Amniotic stem cell (primary cell): ENCODE measurements at regions not wholly inside any gene's neighbourhood (a gene's known extent, or its start where the extent isn't known, plus 50 kb on each side); places are given as distances from the start of the nearest gene placed in this dataset.

ENCODE experiments used
- DNase-seq: peaks from one replicate; lab custom pipeline; 2025; lab: John Stamatoyannopoulos, UW

DNA sequence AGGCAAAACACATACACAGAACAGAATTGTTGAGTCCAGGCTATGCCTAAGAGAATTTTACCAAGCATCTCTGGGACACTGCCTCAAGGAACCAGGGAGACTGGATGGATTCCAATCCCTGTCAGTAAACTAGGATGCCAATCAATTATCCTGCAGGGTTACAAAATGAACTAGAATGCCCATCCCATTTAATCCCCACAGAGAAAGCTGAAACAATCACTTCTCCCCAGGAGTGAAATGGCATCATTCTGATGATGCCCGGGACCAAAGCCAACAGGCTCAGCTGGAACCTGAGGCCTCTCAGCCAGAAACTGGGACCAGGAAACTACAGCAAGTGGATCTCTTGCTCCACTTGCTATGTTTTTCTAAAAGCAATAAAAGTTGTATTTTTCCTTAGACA, 130.0 kb upstream of the TJP1 start:
- no peak for DNase-seq

DNA sequence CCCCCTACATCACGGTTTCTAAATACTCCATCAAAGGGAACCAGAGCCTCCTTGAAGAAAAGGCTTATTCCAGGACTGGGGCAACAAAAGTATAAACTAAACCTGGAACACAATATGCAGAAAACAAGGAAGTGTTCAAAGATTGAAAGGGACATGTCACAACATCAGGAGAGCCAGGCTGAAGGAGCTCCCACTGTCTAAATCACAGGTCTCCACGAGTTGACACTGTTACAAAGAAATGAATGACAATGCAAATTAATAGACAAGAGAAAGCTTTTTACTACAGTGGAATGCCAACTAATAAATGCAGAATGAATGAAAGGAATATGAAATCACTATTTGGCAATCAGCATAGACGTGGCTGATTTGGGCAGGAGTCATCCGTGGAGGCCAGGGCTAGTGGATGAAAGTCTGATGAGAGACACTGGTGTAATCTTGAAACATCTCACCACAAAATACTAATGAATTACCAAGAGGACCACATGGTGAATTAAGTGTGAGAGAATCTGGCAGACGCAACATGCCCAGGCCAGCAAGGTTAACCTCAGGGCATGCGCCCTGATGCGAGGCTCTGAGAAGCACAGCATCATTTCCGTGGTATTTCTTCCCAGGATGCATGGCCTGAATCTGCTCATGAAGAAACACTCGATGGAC, 123.8 kb upstream of the TJP1 start:
- DNase-seq, result no peak

DNA sequence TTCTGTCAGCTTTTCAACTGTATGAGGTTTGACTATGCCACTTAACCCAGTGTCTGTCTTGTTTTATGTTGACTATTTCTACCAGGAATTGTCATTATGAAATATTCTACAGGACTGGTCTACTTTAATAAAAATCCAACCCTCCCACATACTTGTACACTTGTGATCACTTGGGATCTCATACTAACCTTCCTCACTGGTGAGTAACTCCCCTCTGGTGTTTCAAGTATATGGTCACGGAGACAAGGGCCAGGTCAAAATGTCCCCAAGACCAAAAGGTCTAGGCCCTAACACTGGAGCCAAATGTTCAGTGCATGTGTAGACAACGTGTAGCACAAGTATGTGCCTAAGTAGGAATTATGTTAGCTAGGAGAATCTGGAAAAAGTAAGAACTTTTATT, 122.7 kb upstream of the TJP1 start:
- no peak for DNase-seq

DNA sequence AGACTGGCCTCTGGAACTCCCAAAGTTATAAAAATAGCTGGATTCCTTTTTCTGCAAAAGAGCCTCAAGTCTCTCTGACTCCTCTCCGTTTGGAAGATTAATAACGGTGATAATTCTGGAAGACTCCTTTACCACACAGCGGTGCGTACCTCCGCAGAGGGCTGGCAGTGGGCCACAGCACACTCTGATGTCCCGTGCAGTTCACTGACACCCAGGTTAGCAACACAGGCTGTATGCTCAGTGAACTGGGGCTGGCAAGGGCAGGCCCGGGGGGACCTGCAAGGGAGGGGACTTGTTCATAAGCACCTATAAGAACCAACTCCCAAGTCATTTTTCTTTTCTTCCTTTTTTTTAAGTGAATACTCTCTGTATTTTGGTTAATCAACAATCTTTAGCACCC, 120.3 kb upstream of the TJP1 start:
- no peak for DNase-seq

DNA sequence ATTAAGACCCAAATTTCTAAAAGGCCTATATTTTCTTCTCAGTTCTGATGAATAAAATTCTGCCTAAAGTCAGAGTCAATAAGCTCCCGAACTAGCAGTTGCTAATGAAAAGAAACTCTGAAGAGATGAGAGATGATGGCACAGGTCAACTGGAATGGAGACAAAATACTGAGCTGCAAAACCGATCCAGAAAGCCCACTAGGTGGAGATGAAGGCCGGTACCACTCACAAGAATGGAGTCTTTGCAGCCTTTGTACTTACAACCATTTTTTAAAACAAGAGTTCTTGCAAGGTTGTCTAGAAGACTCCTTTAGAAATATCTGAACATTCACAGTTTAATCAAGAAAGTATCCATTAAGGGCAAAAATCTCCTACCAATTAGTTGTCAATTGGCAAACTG, 119.9 kb upstream of the TJP1 start:
- DNase-seq, result no peak

DNA sequence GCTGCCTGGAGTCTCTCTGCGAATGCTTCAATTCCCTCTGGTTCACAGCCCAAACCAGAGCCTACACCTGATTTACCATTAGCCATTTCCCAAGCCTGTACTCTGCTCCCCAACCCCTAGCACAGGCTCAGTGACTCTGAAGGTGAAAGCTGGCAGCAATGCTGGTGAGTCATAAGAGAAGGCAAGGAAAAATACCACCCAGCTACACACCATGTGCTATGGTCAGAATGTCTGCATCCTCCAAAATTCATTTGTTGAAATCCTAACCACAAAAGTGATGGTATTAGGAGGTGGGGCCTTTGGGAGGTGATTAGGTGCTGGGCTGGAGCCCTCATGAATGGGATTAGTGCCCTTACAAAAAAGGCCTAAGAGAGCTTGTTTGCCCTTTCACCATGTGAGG, 117.1 kb upstream of the TJP1 start:
- DNase-seq, result no peak

DNA sequence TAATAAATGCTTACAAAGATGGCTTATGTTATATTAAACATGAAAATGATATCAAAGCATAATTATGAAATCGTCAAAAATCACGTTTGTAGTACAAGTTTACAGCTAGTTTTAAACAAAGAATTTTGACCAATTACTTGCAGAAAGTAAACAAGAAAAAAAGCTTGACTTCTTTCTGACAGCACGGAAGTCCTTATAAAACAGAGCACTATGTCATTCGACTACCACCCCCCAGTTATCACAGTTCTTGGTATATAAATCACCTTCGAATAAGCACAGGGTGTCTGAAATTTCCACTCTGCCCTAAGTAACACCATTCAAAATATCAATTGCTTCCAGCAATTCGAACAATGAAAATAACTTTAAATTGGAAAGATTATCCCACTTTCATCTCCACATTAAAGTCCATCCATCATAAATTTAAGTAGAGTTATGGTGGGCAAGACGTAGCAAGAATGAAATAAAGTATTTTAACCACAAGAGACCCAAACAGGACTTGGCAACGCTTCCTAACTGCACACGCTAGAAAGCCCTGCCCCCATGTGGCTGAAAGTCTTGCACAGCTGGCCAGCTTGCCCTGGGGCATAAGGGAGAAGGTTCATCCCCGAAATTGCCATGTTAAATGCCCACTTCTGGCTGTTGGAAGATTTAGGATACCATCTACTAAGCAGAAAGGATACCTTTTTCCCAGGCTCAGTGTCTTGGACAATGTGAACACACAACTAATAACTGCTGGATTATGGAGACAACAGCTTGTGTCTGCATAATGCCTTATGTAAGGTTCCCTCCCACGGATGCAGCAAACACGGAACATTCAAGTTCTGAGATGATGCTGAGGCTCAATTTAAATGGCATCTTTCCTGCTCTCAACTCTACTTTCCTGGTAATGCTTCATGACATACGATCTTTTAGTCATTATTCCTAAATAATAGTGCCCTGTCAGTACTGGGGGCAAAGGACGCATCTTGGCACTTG, 116.4 kb upstream of the TJP1 start:
- no peak for DNase-seq

DNA sequence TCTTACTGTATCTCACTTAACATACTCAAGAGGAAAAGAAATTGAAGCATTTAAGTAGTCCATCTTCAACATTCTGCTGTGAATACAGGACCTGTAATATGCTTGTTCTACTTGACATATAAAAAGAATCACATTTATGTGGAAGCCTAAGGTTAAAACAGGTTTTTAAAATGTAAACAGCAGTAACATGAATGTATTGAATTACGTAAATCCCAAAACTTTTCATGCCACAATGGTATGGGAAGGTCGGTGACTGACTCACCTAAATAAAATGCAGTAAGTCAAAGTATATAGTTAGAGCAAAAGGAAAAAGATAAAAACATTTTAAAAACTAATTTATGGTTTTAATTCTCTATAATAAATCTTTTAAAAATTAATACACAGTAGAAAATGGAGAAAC, 115.7 kb upstream of the TJP1 start:
- peak; percentile 43 for DNase-seq

DNA sequence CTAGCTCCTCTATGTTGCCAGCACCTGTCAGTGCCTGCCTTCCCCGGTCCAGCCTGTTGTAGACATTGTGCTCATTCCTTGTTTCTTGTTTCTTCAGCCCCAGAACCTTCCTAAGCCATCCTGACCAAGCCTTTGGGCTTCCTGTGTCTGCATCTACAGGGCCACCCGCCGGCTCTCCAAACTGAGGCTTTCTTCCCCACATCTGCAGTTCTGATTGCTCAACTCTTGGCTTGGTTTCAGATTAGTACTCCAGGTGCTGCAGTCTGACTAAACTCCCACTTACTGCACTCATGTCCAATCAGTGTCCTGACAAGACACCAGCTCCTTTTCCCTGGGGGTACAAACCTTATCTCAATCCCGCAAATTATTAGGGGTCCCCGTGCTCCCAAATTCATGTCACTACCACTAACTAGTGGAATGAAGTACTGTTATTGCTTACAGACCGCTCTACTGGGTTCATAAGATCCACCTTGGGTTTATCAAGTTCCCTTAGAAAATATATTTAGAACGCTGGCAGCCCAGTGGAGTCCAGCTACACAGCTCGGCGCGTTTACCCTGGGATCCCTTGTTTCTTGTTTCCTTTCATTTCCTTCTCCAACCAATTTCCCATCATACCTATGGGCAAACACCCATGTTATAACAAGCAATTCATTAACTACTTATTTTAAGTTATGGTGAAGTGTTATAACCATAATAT, 114.2 kb upstream of the TJP1 start:
- no peak for DNase-seq

DNA sequence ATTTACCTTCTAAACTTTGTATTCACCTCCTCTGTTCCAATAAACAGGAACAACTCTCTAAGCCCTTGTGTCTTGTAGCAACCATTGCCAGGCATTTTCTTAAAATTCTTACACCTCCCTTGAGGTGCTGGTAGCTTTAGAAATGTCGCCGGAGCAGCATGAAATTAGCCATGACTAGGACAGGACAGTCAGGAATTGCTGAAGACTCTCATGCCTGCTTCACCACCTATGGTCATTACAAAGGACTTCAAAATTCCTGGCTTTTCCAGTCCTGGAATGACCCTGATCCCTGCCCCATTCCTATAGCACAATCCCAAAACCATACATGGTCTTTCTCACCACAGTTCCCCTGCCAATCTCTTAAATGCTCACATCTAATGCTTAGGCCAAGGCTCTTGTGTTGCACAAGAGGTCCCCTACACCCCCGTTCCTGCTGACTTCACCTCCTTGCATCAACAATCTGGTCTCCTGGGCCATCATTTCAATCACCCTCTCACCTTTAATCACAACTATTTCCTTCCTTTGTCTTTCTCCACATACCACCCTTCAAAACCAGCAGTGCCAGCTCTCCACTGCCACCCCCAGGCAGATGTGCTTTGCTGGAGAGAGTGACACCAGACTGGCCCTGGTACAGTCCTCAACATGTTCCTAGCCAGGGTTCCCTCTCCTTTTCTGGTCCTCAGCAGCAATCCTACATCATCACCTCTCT, 113.2 kb upstream of the TJP1 start:
- no peak for DNase-seq

DNA sequence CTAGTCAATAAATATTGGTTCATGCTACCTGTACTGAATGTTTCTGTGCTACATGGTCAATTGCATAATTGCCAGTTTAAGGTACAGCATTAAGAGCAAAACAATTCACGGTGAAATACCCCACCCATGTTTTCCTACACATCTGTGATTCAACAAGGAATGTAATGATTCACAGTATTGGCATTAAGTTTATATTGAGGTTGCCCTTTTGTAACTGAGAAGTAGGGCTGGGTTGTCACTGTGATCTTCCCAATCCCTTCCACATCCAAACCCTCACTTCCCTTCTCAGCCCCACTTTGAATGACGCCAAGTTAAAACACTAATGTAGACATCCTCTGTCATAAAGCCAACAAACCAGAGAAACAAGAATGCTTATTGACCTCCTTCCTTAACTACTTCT, 112.0 kb upstream of the TJP1 start:
- no peak for DNase-seq

DNA sequence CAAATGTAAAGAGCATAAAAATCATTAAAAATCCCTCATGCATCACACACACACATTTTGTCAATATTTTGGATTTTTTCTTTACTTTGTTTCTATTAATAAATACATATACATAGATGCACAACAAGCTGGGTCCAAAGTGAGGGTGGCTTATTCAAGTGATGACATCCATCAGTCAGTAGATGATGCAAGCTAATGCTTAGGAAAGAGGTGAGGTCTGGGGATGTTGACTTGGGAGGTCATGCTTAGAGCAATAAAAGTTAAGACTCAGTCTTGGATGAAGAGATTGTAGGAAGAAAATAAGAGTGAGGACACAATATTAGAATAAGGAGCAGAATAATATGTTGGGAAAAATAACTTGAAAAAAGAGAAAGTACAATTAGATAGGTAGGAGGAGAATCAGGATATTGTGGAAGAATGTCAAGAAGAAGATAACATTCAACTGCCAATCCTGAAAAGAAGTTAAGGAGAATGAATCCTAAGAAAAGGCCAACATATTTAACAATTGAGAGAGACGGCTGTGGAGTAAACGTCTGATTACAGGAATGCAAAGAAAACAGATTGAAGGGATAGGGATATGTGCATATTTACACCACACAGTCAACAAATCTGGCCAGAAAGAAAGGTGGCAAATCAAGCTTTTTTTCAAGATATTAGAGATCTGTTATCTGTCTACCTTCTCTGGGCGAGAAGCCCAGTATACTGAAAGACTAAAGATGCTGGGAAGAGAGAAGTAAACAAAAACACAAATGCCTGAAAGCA, 111.0 kb upstream of the TJP1 start:
- no peak for DNase-seq

DNA sequence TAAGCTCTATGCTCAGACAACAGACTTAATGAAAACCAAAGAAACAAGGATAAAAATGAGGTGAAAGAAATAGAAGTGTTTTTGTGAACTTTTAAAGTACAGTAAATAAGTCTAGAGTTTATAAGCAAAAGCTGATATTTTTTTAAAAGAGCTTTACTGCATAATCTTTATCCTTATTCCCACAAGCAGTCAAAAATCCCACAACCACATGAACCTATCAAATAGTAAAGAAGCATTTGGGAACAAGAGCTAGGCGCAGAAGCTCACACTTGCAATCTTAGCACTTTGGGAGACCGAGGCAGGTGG, 103.8 kb upstream of the TJP1 start:
- no peak for DNase-seq

DNA sequence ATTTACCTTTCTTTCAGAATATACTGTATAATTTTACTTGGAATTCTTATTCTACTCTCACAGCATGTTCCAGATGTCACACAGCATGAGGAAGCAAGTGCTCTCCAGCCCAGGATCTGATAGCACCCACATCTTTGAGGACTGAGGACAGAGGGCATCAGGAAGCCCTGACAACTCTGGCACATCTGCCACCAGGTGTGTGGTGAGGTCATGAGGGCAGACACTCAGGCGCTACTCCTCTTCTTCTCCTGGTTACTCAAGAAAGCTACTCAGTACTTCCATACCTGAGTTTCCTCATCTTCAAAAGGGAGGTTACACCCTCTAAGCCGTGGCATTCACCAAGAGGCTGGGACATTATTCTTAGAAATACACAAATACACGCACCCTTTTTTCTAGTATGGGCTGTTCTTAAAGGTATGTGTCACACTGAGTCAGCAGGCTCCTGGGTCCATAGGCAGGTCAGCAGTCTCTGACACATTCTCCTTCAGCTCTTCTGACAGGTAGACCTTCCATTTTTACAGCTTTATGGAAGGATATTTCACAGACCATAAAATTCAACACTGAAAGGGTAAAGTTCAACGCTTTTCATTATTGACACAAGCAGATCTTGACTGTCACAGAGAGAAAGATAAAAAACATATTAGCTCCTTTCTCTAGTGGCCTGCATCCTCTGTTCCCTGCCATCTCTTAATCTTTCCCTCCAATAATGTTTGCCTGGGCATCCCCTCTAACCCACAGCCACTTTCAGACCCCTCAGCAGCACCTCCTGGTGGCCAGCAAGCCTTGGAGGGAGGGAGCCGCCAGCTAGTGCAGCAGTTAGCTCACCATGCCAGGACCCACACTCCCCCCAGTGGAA, 103.2 kb upstream of the TJP1 start:
- no peak for DNase-seq

DNA sequence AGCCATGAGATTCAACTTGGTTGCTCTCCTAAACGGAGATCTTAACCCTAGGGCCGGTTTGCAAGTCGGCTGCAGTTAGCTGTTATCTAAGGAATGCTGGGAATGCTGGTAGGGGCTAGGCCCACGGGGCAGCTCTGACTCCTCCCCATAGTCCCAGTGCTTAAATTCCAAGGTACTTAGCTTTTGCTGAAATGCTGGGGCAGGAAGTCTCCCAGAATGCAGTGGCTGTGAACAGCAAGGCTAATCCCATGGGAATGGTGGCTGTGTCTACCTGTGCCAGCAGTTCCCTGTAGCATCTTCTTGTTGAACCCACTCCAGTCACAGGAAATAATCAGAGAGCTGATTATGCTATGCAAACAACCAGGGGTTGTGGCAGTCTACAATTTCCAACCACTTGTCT, 102.5 kb upstream of the TJP1 start:
- no peak for DNase-seq

DNA sequence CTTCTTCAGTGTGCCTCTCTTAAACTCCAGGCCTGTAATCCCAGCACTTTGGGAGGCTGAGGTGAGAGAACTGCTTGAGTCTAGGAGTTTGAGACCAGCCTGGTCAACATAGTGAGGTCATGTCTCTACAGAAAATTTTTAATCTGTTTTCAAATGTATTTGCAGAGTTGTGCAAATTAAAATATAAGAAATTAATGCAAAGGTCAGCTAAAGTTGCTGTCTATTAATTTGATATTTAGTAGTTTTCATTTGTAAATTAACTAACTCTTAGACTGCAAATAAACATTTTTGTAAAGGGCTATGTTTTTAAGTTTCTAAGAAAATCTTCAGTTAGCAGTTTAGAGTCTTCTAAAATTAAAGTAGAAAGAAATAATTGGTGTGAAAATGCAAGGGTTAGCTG, 99.9 kb upstream of the TJP1 start:
- DNase-seq, result no peak

DNA sequence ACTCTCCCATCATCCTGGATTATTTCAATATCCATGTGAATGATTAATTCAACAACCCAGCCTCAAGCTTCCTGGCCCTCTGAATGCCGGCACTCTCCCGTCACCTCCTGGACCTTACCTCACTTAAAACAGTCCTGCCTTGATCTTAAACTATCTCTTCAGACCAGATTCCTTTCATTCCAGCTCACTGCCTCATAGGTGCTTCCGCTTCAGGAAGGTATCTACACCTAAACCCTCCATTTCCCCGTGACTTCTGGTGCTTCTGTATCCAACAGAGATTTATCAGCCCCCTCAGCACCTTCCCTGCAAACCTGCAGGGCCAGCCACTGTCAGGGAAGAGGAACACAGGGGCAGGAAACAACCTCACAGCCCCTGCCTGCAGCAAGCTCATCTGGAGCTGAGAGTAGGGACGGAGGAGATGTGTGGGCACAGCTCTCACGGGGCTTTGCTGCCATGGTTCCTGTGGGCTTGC, 98.9 kb upstream of the TJP1 start:
- no peak for DNase-seq

DNA sequence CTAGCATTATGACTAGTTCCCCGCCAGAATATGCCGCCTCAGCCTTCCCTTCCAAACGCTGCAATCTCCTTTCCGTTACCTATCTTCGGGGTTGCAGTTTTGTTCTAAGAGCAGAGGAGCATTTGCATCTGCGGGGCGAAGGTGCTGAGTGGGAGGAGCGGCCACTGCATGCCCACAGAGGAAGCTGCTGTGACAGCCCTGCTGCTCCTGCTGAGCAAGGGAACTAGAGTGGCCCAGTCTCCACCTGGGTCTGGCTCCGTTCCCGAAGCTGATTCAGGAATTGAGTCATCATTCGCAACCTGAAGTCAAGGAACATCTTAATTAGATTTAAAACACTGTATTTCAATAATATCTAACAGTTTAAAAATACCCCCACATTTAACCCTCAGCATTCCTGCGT, 98.2 kb upstream of the TJP1 start:
- DNase-seq, result no peak

DNA sequence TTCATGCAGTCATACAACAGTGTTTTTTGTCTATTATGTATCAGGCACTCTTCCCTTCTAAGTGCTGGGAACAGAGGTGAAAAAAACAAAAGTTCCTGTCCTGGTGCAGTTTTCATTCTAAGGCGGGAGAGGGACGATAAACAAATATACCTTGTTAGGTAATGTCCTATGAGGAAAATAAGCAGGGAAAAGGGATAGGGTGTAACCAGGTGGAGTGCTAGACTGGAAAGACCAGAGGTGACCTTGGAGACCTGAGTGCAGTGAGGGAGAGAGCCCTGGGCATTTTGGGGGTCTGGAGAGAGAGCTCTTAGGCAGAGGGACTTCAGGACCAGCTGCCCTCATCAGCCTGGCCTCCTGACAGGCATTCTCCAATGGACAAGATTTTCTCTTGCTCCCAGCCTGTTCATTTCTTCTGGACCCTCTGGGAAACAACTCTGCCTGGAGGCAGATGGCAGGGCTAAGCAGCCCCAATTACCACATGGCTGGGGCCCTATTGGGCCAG, 97.2 kb upstream of the TJP1 start:
- DNase-seq, result no peak
